SU-DHL-6 (cell line): ENCODE measurements at regions not wholly inside any gene's neighbourhood (a gene's known extent, or its start where the extent isn't known, plus 50 kb on each side); places are given as distances from the start of the nearest gene placed in this dataset.

ENCODE experiments used
- EZH2phosphoT487 ChIP-seq: fragments of 200-600 bp; sonication (generic), shearing (Covaris generic); conservative IDR thresholded peaks from 2 replicates; pipeline ENCODE4 v1.6.1; 2018; ENCODE audit warnings: mild to moderate bottlenecking, antibody characterized with exemption, low read length, moderate library complexity, mixed read lengths
- TF ChIP-seq, protein P1 (sequence below): fragments of 200-600 bp; sonication (generic); IDR thresholded peaks from one replicate; pipeline ENCODE4 v1.5.1; 2017; ENCODE audit warnings: antibody characterized with exemption, mild to moderate bottlenecking, low read length, moderate library complexity; ENCODE audit not compliant: insufficient read depth, poor library complexity, severe bottlenecking

- TF ChIP-seq, protein P1, sequence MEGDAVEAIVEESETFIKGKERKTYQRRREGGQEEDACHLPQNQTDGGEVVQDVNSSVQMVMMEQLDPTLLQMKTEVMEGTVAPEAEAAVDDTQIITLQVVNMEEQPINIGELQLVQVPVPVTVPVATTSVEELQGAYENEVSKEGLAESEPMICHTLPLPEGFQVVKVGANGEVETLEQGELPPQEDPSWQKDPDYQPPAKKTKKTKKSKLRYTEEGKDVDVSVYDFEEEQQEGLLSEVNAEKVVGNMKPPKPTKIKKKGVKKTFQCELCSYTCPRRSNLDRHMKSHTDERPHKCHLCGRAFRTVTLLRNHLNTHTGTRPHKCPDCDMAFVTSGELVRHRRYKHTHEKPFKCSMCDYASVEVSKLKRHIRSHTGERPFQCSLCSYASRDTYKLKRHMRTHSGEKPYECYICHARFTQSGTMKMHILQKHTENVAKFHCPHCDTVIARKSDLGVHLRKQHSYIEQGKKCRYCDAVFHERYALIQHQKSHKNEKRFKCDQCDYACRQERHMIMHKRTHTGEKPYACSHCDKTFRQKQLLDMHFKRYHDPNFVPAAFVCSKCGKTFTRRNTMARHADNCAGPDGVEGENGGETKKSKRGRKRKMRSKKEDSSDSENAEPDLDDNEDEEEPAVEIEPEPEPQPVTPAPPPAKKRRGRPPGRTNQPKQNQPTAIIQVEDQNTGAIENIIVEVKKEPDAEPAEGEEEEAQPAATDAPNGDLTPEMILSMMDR: no peak
- TF ChIP-seq EZH2phosphoT487: no peak
Measured at GRCh38 chr5:61754792-61755191, 422.7 kb downstream of the ZSWIM6 start.
